ENCODE measurements at regions not wholly inside any gene's neighbourhood (a gene's known extent, or its start where the extent isn't known, plus 50 kb on each side); places are given as distances from the start of the nearest gene placed in this dataset.

- H3K27me3 Mint-ChIP-seq (ENCODE audit: low read depth) = no peaks in the 10 kb centered on the region
- peak overlapping the region; percentile 46 for H3K4me3 Mint-ChIP-seq (ENCODE audit: unreplicated experiment)
- no peak for TF ChIP-seq CTCF (IDR thresholded peaks at IDR 0.05)
Measured at GRCh38 chr6:166747644-166748595, 120.9 kb upstream of the RPS6KA2 start.

DNA sequence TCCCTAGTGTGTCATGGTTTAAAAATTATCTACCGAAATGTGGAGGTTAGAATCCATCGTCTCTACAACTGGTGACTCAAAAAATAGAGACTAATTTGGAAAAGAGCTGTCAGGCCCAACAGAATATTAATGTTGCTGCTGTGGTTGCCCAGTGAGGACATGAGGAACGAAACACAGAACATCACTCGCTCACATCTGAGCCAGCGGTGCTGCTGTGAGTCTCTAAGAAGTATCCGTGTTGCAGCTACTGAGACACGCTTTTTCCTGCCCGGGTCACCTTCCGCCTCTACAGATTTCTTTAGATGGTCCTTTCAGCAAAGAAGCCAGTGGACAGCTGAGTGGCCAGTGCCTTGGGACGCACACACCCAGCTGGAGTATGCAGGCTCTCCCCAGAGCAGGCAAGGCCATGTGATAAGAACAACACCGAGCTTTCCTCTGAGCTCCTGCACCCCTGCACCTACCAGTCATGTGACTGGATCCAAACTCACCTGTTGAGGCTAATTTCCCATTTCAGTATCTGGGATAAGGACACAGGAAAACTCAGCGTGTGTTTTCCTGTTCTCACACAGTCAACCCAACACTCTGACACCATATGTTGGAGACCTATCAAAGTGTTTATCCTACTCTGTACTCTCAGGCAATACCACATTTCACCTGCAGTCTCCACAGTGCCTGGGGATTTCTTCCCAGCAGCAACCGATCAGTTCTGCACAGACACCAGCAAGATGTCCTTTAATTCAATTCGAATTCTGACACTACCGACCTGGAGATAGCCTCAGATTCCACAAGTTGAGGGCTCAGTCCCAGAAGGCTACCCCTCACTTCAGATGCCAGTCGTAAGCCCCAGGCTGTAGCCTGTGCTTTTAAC lies 119.0 kb upstream of the RPS6KA2 start:
- no peak overlapping the region for H3K27ac Mint-ChIP-seq (ENCODE audit: unreplicated experiment)

More at GRCh38 chr6:166747644-166748595, 120.9 kb upstream of the RPS6KA2 start:
- DNase-seq (ENCODE audit: low spot score) = no peak
- no peaks in the 10 kb centered on the region for H3K9me3 Mint-ChIP-seq (ENCODE audit: low read depth)
- H3K27ac Mint-ChIP-seq (ENCODE audit: unreplicated experiment) = peak overlapping the region; percentile 22
- H3K4me1 Mint-ChIP-seq (ENCODE audit: low read depth) = peaks cover 28% of the 10 kb centered on the region
- H3K36me3 Mint-ChIP-seq (ENCODE audit: low read depth) = no peaks in the 10 kb centered on the region

GRCh38 chr6:166744223-166745134 lies 117.4 kb upstream of the RPS6KA2 start:
- H3K36me3 Mint-ChIP-seq (ENCODE audit: low read depth) = no peaks in the 10 kb centered on the region
- H3K27ac Mint-ChIP-seq (ENCODE audit: unreplicated experiment) = no peak overlapping the region
- H3K4me1 Mint-ChIP-seq (ENCODE audit: low read depth) = peaks cover 32% of the 10 kb centered on the region
- no peak for DNase-seq (ENCODE audit: low spot score)
- H3K9me3 Mint-ChIP-seq (ENCODE audit: low read depth) = no peaks in the 10 kb centered on the region
- TF ChIP-seq CTCF (IDR thresholded peaks at IDR 0.05) = peak; percentile 9
- H3K4me3 Mint-ChIP-seq (ENCODE audit: unreplicated experiment) = no peak overlapping the region
- no peaks in the 10 kb centered on the region for H3K27me3 Mint-ChIP-seq (ENCODE audit: low read depth)

More for the DNA sequence above, 119.0 kb upstream of the RPS6KA2 start:
- H3K27me3 Mint-ChIP-seq (ENCODE audit: low read depth) = no peaks in the 10 kb centered on the region
- H3K4me1 Mint-ChIP-seq (ENCODE audit: low read depth) = peaks cover 25% of the 10 kb centered on the region
- TF ChIP-seq CTCF (IDR thresholded peaks at IDR 0.05) = no peak
- H3K4me3 Mint-ChIP-seq (ENCODE audit: unreplicated experiment) = no peak overlapping the region
- H3K36me3 Mint-ChIP-seq (ENCODE audit: low read depth) = no peaks in the 10 kb centered on the region
- DNase-seq (ENCODE audit: low spot score) = no peak
- H3K9me3 Mint-ChIP-seq (ENCODE audit: low read depth) = no peaks in the 10 kb centered on the region

GRCh38 chr6:166743406-166744222 lies 116.6 kb upstream of the RPS6KA2 start:
- Mint-ChIP-seq H3K27ac (ENCODE audit: unreplicated experiment) (peak overlapping the region; percentile 70), H3K4me1 (ENCODE audit: low read depth) (peaks cover 41% of the 10 kb centered on the region), H3K36me3 (ENCODE audit: low read depth) (no peaks in the 10 kb centered on the region), H3K9me3 (ENCODE audit: low read depth) (no peaks in the 10 kb centered on the region), H3K27me3 (ENCODE audit: low read depth) (no peaks in the 10 kb centered on the region), H3K4me3 (ENCODE audit: unreplicated experiment) (no peak overlapping the region)
- TF ChIP-seq CTCF (IDR thresholded peaks at IDR 0.05) = no peak
- no peak for DNase-seq (ENCODE audit: low spot score)
